VCaP (cell line): ENCODE measurements at regions not wholly inside any gene's neighbourhood (a gene's known extent, or its start where the extent isn't known, plus 50 kb on each side); places are given as distances from the start of the nearest gene placed in this dataset.
"Not testable (repeated sequence)": the region's sequence is repeated elsewhere in the genome, so short reads cannot be mapped to it uniquely, and the experiment has no call there.

ENCODE experiments used
- H3K27ac ChIP-seq: fragments of 450-650 bp; 2 replicates; pipeline ENCODE4 v1.5.1; 2017
- CTCF ChIP-seq: fragments of 450-650 bp; conservative IDR thresholded peaks from 2 replicates; pipeline ENCODE4 v1.5.1; 2017; ENCODE audit warnings: mild to moderate bottlenecking, moderate library complexity

GRCh38 chr5:57002959-57003485 lies 51.1 kb upstream of the MIER3 start:
- no peak overlapping the region for H3K27ac ChIP-seq
- no peak for TF ChIP-seq CTCF

DNA sequence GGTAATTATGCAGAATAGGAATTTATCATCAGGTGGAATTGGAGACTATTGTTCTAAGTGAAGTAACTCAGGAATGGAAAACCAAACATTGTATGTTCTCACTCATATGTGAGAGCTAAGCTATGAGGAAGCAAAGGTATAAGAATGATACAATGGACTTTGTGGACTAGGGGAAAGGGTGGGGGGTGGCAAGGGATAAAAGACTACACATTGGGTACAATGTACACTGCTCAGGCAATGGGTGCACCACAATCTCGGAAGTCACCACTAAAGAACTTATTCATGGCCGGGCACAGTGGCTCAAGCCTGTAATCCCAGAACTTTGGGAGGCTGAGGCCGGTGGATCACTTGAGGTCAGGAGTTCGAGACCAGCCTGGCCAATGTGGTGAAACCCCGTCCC lies 51.6 kb upstream of the MIER3 start:
- H3K27ac ChIP-seq = not testable (repeated sequence)

GRCh38 chr5:57004800-57005199 lies 52.9 kb upstream of the MIER3 start:
- no peak overlapping the region for H3K27ac ChIP-seq
- no peak for TF ChIP-seq CTCF

- no peak for TF ChIP-seq CTCF
- H3K27ac ChIP-seq = no peak overlapping the region
Measured at GRCh38 chr5:57007344-57007743, 55.4 kb upstream of the MIER3 start.

DNA sequence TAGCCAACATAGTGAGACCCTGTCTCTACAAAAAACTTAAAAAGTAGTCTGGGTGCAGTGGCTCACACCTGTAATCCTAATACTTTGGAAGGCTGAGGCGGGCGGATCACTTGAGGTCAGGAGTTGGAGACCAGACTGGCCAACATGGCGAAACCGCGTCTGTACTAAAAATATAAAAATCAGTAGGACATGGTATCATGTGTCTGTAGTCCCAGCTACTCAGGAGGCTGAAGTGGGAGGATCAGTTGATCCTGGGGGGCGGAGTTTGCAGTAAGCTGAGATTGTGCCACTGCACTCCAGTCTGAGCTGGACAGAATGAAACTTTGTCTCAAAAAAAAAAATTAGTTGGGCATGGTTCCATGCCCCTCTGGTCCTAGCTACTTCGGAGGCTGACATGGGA lies 57.9 kb upstream of the MIER3 start:
- no peak overlapping the region for H3K27ac ChIP-seq
- TF ChIP-seq CTCF = no peak

- no peak for TF ChIP-seq CTCF
- no peak overlapping the region for H3K27ac ChIP-seq
Measured at GRCh38 chr5:57010786-57011185, 58.9 kb upstream of the MIER3 start.

GRCh38 chr5:57012511-57012910 lies 60.6 kb upstream of the MIER3 start:
- no peak overlapping the region for H3K27ac ChIP-seq
- no peak for TF ChIP-seq CTCF

DNA sequence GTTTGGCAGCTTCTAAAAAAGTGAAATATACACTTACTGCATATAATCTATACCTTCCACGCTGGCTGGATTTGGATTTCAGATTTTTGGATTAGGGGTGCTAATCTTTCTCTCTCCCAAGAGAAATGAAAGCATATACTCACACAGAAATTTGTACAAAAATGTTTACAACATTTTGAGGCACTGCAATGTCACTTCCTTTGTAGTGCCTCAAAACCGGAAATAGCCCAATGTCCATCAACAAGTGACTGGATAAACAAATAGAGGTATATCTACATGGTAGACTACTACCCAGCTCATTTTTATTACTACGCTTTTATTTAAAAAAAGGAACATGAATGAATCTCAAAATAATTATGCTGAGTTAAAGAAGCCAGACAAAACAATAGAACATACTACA lies 74.0 kb upstream of the MIER3 start:
- TF ChIP-seq CTCF = no peak
- no peak overlapping the region for H3K27ac ChIP-seq
